ENCODE measurements at regions not wholly inside any gene's neighbourhood (a gene's known extent, or its start where the extent isn't known, plus 50 kb on each side); places are given as distances from the start of the nearest gene placed in this dataset.

DNA sequence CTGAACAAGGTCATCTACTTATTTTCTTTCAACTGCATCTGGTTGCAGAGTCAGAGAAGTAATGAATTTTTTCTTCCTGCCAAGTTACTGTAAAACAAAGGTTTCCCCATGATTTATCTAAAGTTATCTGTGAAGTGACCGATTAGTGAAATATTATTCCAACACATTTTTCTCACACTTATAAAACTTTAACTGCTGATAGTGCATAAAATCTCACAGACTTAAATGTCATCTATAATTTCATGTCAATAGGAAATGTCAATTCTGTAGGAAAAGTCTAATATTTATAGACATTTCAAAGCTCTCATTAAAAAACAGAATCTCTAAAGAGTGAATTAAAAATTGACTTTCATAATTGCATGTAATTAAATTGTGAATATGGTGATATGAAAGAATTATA lies 397.2 kb downstream of the SLITRK1 start:
- DNase-seq (ENCODE audit: low spot score) = no peak

- no peak for DNase-seq (ENCODE audit: low spot score)
Measured at GRCh38 chr13:83471011-83471410, 411.3 kb downstream of the SLITRK1 start.

- no peak for DNase-seq (ENCODE audit: low spot score)
Measured at GRCh38 chr13:83470133-83470797, 412.0 kb downstream of the SLITRK1 start.

DNA sequence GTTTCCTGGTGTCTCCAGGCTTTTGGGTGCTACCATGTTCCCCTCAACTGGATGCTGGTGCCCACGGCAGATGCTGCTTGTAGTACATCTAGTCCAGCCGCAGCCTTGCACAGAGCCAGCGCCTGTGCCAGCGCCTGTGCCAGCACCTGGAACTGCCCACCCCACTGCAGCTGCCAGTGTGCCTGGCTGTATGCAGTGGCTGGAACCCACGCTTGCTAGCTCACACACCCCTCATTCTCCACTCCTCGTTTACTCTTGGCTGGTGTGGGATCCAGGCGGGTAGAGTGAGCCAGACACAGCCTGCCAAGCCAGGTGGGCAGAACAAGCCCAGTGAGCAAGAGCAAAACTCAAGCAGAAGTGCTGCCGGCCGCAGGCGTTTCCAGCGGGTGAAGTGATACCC lies 428.6 kb downstream of the SLITRK1 start:
- peak; percentile 84 for DNase-seq (ENCODE audit: low spot score)

GRCh38 chr13:83453300-83453699 lies 429.0 kb downstream of the SLITRK1 start:
- no peak for DNase-seq (ENCODE audit: low spot score)

- DNase-seq (ENCODE audit: low spot score) = no peak
Measured at GRCh38 chr13:83452292-83452950, 429.9 kb downstream of the SLITRK1 start.

GRCh38 chr13:83450591-83450990 lies 431.7 kb downstream of the SLITRK1 start:
- DNase-seq (ENCODE audit: low spot score) = no peak

DNA sequence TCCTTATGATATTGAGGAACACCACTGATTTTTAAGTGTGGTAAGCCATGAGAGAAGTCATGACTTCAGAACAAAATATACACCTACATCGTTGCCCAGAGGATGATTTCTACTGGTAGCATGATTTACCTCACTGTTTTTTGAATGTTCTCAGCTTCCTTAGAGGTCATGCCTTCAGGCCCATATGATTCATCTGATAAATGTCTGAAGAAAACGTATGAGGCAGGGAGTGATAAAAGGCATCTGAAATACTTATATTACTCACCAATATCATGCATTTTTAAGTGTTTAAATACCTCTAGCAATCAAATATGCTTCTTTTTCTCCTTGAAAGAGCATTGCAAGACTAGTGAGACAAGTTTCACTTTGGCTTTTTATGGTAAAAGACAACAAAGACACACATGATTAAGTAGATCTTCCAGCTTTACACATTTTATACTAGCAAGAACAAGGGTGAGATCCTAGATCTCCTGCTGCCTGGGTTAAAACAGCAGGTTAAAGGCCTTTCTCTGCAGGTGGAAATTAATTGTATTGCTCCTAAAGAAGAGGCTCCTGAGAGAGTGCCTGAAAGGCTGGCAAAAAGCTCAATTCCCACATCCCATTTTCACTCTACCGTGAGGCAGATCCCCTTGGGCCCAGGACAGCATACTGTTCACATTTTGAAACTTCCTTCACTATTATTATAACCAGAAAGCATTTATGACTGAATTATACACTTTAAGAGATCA lies 432.4 kb downstream of the SLITRK1 start:
- DNase-seq (ENCODE audit: low spot score) = no peak

DNA sequence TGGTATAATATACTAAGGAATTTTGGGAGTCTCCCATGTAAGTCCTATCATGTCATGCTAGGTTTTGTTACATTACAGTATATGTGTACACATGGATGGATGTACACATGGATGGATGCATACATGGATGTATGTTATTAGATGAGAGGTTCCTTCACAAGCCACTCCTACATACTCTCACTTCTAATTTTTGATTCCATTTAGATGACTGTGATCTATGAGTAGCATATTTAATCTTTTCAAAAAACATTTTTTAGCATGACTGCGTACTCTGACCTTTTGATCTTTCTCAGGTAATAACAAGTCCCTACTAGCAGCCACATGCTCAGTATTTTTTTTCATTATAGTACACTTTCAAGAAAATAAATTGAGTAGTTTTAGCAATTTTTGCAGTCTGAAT lies 441.8 kb downstream of the SLITRK1 start:
- DNase-seq (ENCODE audit: low spot score) = no peak

- peak; percentile 81 for DNase-seq (ENCODE audit: low spot score)
Measured at GRCh38 chr13:83439464-83439863, 442.8 kb downstream of the SLITRK1 start.

DNA sequence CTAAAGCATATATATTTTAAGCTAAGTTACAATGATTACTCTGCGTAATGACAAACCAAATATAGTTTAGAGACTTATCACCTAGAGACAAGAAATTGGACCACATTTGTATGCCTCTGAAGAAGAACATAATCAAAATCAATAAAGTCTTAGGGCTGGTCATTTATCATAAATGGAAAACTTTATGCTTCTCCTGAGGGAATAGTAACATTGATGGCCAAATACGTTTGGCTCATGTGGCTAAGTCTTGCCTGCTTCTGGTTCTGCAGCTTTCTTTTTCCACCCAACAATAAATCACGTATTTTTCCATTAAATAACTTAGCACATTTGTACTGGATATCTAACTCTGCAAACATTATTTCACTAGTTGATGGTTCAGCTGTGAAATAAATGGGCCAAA lies 458.4 kb downstream of the SLITRK1 start:
- no peak for DNase-seq (ENCODE audit: low spot score)

DNA sequence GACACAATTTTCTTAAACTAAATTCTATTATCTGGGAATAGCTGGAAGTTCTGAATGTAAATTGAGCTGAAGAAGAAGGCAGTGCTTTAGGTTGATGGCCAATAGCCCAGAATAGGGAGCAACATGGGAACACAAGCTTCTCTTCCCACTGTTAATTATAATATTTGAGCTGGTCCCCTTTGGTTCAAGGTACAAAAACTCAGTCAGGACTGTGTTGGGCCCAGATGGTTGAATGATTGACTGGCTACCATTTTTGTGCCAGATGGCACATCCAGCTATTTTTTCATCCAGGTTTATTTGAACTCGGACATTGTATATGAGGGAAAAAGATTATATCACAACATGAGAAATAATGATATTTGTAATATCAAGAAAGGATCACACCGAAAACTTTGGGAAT lies 458.9 kb downstream of the SLITRK1 start:
- DNase-seq (ENCODE audit: low spot score) = no peak

GRCh38 chr13:83414393-83414792 lies 467.9 kb downstream of the SLITRK1 start:
- no peak for DNase-seq (ENCODE audit: low spot score)

- no peak for DNase-seq (ENCODE audit: low spot score)
Measured at GRCh38 chr13:83386609-83387008, 495.7 kb downstream of the SLITRK1 start.

- DNase-seq (ENCODE audit: low spot score) = no peak
Measured at GRCh38 chr13:83378908-83379307, 503.4 kb downstream of the SLITRK1 start.

DNA sequence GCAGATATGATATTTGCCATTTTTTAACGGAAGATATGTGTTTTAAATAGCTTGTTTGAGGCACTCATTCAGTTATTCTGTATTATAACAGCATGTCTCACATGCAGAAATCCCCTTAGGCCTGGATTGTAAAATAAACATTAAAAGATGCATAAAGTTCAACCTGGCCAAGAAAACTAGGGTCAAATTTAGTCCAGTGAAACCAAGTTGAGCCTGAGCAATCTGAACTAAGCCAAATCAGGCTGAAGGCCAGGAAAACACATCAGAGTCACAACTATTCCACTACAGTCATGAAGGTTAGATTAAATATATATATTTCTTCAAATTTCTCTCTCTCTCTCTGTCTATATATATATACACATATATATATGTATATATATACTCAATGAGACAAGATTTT lies 504.8 kb downstream of the SLITRK1 start:
- DNase-seq (ENCODE audit: low spot score) = no peak

- DNase-seq (ENCODE audit: low spot score) = no peak
Measured at GRCh38 chr13:83372786-83373185, 509.5 kb downstream of the SLITRK1 start.

GRCh38 chr13:83365723-83366122 lies 516.6 kb downstream of the SLITRK1 start:
- no peak for DNase-seq (ENCODE audit: low spot score)

DNA sequence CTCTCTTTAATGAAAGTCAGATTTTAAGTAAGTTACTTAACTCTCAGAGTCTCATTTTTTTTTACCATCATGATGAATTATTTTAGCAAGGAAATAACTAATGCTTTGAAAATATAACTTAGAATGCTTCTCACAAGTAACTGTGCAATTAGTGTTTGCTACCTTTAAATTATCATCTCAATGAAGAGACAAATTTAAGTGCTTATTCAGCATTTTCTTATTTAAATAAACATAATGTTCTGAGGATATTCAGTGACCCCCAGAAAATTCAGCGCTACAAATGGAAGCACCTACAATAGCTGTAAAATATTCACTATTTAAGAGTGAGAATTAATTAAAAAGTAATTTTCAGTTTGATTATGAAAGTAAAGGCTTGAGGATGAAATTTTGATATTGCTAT lies 527.2 kb downstream of the SLITRK1 start:
- DNase-seq (ENCODE audit: low spot score) = no peak

DNA sequence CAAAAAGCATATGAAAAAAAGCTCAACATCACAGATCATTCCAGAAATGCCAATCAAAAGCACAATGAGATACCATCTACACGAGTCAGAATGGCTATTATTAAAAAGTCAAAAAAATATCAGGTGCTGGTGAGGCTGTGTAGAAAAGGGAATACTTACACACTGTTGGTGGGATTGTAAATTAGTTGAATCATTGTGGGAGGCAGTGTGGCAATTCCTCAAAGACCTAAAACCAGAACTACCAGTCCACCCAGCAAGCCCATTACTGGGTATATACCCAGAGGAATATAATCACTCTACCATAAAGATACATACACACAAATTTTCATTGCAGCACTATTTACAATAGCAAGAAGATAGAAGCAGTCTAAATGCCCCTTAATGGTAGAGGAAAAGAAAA lies 529.9 kb downstream of the SLITRK1 start:
- DNase-seq (ENCODE audit: low spot score) = no peak

DNA sequence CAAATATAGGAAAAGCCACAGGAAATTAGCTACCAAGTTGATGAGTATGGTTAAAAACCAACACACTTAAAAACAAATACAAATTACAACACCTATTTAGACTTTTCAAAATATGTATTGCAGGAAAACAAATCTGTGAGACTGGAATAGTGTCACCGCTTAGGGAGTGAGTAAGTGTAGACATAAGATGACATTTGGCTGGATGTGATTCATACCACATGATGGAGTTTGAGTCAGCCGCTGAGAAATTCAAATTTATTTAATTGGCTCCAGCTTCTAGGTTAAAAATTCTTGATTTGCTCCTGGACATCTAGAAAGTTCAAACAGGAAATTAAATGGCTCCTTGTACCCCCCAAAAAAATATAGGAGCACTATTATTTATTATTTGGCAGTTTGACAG lies 531.7 kb downstream of the SLITRK1 start:
- no peak for DNase-seq (ENCODE audit: low spot score)

DNA sequence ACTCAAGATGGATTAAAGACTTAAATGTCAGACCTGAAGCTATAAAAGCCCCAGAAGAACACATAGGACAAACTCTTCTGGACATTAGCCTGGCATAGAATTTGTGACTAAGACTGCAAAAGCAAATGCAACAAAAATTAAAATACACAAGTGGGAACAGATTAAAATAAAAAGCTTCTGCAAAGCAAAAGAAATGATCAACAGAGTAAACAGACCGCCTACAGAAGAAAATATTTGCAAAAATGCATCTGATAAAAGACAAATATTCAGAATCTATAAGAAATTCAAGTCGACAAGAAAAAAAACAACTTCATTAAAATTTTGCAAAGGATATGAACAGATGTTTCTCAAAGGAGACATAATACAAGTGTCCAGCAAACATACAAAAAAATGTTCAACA lies 537.8 kb downstream of the SLITRK1 start:
- no peak for DNase-seq (ENCODE audit: low spot score)

- DNase-seq (ENCODE audit: low spot score) = no peak
Measured at GRCh38 chr13:83340170-83340569, 542.1 kb downstream of the SLITRK1 start.
